C4-2B (cell line): ENCODE measurements at regions not wholly inside any gene's neighbourhood (a gene's known extent, or its start where the extent isn't known, plus 50 kb on each side); places are given as distances from the start of the nearest gene placed in this dataset.

Source experiments
- H3K27ac ChIP-seq: fragments of 450-650 bp; 2 replicates; pipeline ENCODE4 v1.5.1; 2017
- ZFX ChIP-seq: fragments of 450-650 bp; IDR thresholded peaks from 2 replicates; pipeline ENCODE4 v1.6.1; 2017
- TF ChIP-seq, protein P1 (sequence below): fragments of 450-650 bp; conservative IDR thresholded peaks from 2 replicates; pipeline ENCODE4 v1.5.1; 2017; ENCODE audit warnings: mild to moderate bottlenecking

DNA sequence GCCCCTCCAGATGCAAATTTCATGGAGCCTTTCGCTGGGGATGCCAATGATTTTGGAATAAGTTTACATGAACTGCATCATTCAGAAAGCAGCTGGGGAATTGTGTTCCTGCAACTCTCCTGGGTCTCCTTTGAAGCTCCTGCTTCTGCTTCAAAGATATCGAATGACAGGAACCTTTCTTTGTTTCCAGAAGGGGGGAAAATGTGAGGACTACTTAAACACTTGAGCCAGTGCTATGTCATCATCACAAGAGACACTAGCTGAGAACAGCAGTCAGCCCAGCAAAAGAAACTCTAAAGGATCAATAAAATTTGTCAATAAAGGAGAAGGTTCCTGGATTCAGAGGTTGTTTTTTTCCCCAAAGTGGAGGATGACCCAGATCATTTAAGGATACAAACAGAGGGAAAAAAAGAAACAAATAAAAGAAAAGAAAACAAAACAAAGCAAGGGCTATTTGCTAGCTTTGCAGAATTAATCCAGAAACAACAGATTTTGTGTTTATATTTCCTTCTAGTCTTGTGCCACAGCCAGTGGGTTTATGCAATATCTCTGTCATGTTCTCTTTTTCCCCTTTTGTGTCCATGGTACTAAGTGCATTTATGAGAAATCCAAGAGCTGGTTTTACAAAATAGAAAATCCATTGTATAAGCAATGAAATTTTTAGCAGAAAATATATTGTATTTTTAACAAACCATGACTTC is 463.7 kb downstream of the CDH2 start:
- no peak overlapping the region for H3K27ac ChIP-seq
- no peak for TF ChIP-seq ZFX
- TF ChIP-seq, protein P1, sequence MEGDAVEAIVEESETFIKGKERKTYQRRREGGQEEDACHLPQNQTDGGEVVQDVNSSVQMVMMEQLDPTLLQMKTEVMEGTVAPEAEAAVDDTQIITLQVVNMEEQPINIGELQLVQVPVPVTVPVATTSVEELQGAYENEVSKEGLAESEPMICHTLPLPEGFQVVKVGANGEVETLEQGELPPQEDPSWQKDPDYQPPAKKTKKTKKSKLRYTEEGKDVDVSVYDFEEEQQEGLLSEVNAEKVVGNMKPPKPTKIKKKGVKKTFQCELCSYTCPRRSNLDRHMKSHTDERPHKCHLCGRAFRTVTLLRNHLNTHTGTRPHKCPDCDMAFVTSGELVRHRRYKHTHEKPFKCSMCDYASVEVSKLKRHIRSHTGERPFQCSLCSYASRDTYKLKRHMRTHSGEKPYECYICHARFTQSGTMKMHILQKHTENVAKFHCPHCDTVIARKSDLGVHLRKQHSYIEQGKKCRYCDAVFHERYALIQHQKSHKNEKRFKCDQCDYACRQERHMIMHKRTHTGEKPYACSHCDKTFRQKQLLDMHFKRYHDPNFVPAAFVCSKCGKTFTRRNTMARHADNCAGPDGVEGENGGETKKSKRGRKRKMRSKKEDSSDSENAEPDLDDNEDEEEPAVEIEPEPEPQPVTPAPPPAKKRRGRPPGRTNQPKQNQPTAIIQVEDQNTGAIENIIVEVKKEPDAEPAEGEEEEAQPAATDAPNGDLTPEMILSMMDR, result no peak

DNA sequence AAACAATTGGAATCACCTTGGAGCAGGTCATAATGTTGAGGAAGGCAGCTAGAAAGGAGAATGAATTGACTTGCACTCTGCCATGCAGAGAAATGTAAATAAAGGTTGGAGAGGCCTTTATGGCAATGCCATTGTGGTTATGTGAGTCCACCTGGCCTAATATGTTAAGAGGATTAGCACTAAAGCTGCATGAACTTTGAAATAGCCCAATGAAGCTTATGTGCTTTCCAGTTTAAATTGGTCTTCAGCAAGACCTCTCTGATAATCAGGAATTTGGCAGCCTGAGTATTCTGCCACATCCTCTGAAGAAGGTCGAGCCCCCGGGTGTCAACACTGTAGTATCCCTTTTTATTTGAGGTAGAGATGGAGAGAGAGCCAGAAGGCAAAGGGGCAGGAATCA is 464.9 kb downstream of the CDH2 start:
- H3K27ac ChIP-seq, result no peak overlapping the region
- TF ChIP-seq, protein P1, result no peak
- TF ChIP-seq ZFX, result no peak

DNA sequence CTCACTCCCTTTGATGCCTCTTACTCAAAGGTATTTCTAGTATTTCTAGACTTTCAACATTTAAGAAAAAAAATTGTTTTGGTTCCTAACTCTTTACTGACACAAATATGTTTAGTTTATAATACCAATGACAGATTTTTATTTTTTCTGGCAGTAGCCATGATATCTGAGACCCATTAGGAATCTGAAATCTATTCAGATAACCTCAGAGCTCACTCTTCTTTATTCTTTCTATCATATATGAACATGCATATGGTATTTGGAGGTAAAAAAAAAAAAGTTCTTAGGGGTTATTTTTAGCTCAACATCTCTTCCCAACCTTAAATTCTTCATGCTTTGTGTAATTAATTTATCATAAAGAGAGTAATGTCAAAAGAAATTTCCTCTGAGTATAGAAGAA is 465.5 kb downstream of the CDH2 start:
- TF ChIP-seq, protein P1, result no peak
- TF ChIP-seq ZFX, result no peak
- H3K27ac ChIP-seq, result no peak overlapping the region

DNA sequence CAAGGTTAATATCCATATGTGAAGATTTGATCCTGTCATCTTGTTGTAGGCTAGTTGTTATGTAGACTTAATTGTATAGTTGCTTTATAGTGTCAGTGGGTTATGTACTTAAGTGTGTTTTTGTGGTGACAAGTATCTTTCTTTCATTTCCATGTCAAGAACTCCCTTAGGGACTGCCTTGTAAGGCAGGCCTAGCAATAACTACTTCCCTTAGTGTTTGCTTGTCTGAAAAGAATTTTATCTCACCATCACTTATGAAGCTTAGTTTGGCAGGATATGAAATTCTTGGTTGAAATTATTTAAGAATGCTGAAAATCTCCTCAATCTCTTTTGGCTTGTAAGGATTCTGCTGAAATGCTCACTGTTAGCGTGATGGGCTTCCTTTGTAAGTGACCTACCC is 467.6 kb downstream of the CDH2 start:
- TF ChIP-seq ZFX, result no peak
- TF ChIP-seq, protein P1, result no peak
- no peak overlapping the region for H3K27ac ChIP-seq

DNA sequence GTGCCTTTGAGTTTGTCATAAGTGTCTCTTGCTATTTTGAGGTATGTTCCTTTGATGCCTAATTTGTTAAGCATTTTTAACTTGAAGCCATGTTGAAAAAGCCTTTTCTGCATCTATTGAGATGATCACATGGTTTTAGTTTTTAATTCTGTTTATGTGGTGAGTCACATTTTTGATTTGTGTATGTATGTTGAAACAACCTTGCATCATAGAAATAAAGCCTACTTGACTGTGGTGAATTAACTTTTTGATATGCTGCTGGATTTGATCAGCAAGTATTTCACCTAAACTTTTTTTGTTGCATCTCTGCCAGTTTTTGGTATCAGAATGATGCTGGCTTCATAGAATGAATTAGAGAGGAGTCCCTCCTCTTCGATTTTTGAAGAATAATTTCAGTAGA is 469.7 kb downstream of the CDH2 start:
- no peak for TF ChIP-seq ZFX
- TF ChIP-seq, protein P1, result no peak
- H3K27ac ChIP-seq, result no peak overlapping the region

DNA sequence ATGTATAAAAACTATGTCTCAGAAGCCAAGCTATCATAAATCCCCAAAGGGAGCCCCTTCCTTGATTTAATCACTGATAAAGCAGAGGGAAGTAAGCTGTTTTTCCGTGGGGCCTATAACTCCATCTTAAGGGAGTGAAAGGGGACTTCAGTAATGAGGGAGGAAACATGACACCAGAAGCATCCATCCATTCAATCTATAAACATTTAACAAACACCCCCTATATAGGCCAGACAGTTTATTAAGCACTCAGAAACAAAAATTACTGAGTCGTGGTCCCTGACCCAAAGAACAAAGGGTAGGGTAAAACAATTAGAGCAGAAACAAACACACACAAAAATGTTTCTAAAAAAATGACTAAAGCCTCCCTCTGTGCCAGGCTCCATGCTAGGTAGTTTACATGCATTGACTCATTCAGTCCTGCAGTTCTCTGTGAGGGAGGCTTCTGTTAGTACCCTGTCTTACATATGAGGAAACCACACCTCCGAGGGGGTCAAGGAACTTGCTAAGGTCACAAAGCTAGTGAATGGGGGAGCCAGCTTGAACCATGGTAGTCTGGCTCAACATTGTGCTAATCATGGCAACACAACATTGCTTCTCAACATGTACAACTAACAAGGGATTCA is 472.1 kb downstream of the CDH2 start:
- no peak for TF ChIP-seq ZFX
- TF ChIP-seq, protein P1, result no peak

DNA sequence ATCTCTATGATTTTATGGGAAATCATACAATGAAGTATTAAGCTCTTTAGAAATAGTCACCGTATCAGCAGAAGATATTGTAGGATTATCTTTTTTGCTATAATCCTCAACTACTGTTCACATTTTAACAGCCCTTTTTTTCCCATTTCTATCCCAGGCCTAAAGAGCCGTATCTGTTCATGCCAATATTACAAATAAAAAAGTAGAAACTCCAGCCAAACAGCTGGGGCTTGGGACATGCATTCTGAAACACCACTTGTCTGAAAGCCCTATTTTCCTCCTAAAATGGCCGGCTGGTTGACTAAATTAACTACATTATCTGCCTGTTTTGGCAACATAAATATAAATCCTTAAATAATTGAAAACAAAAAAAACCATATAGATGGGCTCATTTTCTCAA is 477.8 kb downstream of the CDH2 start:
- H3K27ac ChIP-seq, result no peak overlapping the region
- no peak for TF ChIP-seq ZFX

More for the DNA sequence above, 472.1 kb downstream of the CDH2 start:
- no peak overlapping the region for H3K27ac ChIP-seq

DNA sequence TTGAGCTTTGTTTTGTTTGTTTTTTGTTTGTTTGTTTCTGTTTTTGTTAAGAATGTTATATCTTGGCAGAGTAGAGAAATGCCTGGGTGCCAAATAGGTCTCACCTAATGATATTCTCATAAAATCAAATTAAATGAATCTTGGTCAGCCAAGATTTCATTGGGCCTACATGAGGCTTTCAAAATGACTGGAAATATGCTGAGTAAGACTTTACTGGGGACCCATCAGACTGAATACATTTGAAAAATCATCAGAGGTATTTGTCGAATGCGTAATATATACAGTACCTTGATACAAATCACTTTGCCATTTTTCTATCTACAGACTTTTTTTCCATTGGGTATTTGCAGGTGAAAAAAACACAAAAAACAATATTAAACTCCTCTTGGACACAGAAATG is 480.8 kb downstream of the CDH2 start:
- H3K27ac ChIP-seq, result no peak overlapping the region
- no peak for TF ChIP-seq ZFX
- TF ChIP-seq, protein P1, result no peak
